ENCODE measurements at regions not wholly inside any gene's neighbourhood (a gene's known extent, or its start where the extent isn't known, plus 50 kb on each side); places are given as distances from the start of the nearest gene placed in this dataset.

- TF ChIP-seq, protein P1, sequence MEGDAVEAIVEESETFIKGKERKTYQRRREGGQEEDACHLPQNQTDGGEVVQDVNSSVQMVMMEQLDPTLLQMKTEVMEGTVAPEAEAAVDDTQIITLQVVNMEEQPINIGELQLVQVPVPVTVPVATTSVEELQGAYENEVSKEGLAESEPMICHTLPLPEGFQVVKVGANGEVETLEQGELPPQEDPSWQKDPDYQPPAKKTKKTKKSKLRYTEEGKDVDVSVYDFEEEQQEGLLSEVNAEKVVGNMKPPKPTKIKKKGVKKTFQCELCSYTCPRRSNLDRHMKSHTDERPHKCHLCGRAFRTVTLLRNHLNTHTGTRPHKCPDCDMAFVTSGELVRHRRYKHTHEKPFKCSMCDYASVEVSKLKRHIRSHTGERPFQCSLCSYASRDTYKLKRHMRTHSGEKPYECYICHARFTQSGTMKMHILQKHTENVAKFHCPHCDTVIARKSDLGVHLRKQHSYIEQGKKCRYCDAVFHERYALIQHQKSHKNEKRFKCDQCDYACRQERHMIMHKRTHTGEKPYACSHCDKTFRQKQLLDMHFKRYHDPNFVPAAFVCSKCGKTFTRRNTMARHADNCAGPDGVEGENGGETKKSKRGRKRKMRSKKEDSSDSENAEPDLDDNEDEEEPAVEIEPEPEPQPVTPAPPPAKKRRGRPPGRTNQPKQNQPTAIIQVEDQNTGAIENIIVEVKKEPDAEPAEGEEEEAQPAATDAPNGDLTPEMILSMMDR (IDR thresholded peaks at IDR 0.05): no peak
- TF ChIP-seq MAFK (IDR thresholded peaks at IDR 0.05; ENCODE audit: partially characterized antibody): no peak
- no peak for TF ChIP-seq RFX5 (IDR thresholded peaks at IDR 0.05)
These were observed 346.5 kb downstream of the ARAP2 start for GRCh38 chr4:35897808-35898207.
